Activated B cell treated with CpG ODN at 0.5 μM for 24 hours (primary cell): ENCODE measurements at regions not wholly inside any gene's neighbourhood (a gene's known extent, or its start where the extent isn't known, plus 50 kb on each side); places are given as distances from the start of the nearest gene placed in this dataset.

Source experiments
- ATAC-seq: fragments of 200-7000 bp; cut with Tn5 transposase; one replicate; pipeline ENCODE4 v1.10.0; 2021; ENCODE audit warnings: low read depth, mild to moderate bottlenecking, moderate library complexity
- CTCF ChIA-PET: fragments of 350-600 bp; sonication (Branson Sonifier 250); formaldehyde crosslinking; loops from one replicate; lab custom pipeline; 2021; ENCODE audit warnings: antibody characterized with exemption; lab: Charles Lee
- POLR2A ChIA-PET: fragments of 350-600 bp; sonication (Branson Sonifier 250); formaldehyde crosslinking; loops from one replicate; lab custom pipeline; 2021; ENCODE audit warnings: antibody characterized with exemption; lab: Charles Lee
- DNase-seq: peaks from one replicate; pipeline ENCODE4 v3.0.0; 2022
- H3K27ac Mint-ChIP-seq: one replicate; pipeline ENCODE4 v1.8.0; 2020; ENCODE audit warnings: mixed read lengths
- H3K27me3 Mint-ChIP-seq: one replicate; pipeline ENCODE4 v1.8.0; 2021; ENCODE audit warnings: mixed read lengths
- H3K36me3 Mint-ChIP-seq: one replicate; pipeline ENCODE4 v1.8.0; 2021; ENCODE audit warnings: low read depth, mixed read lengths
- H3K4me1 Mint-ChIP-seq: one replicate; pipeline ENCODE4 v1.8.0; 2021; ENCODE audit warnings: mixed read lengths
- H3K4me3 Mint-ChIP-seq: one replicate; pipeline ENCODE4 v1.8.0; 2020; ENCODE audit warnings: mild to moderate bottlenecking, mixed read lengths
- H3K9me3 Mint-ChIP-seq: one replicate; pipeline ENCODE4 v1.8.0; 2020; ENCODE audit warnings: mixed read lengths
- CTCF ChIP-seq: fragments of 200-600 bp; IDR thresholded peaks from one replicate; pipeline ENCODE4 v1.8.0; 2022; ENCODE audit warnings: antibody characterized with exemption, mild to moderate bottlenecking
- intact Hi-C: fragments of 100-400 bp; cut with micrococcal nuclease; formaldehyde crosslinking; loops from one replicate; pipeline ENCODE4 v1.15.1; 2024

DNA sequence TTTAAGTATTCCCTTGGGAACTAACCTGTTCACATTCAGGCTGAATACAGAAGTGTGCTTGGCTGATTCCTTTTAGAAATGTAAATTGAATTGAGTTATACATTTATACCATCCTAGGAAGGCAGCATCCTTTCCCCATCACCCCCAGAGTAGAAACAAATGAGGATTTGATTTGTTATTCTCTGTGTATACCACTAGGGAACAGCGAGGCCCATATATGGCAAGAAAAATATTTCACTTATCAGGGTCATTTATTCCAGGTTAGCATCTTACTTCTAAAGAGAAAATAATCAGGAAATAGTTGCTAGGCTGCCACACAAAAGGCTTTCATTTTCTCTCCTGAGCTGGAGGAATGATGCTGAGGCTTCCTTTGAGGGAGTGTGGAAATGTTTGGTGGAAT is 516.9 kb downstream of the PIK3C3 start:
- no peak overlapping the region for H3K4me3 Mint-ChIP-seq
- no peaks in the 10 kb centered on the region for H3K36me3 Mint-ChIP-seq
- H3K27me3 Mint-ChIP-seq: no peaks in the 10 kb centered on the region
- ATAC-seq: no peak
- DNase-seq: no peak
- intact Hi-C loops: no loop called here
- CTCF ChIA-PET: no interaction called here
- H3K4me1 Mint-ChIP-seq: no peaks in the 10 kb centered on the region
- POLR2A ChIA-PET: no interaction called here
- TF ChIP-seq CTCF: no peak
- no peaks in the 10 kb centered on the region for H3K9me3 Mint-ChIP-seq
- no peak overlapping the region for H3K27ac Mint-ChIP-seq

DNA sequence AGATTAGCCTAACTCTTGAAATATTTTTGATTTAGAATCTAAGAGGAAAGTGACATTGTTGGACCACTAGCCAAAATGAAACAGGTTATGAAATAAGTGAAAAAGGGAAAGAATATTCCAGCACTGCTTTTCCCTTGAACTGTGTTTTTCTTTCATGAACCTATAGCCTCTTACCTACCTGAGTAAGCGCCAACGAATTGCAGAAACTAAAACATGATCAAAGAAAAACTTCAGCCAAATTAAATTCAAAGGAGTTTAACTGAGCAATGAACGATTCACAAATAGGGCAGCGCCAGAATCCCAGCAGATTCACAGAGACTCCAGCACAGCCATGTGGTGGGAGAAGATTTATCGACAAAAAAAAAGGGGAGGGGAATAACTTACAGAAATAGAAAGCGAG is 518.6 kb downstream of the PIK3C3 start:
- TF ChIP-seq CTCF: no peak
- H3K27ac Mint-ChIP-seq: no peak overlapping the region
- POLR2A ChIA-PET: no interaction called here
- CTCF ChIA-PET: no interaction called here
- no peaks in the 10 kb centered on the region for H3K36me3 Mint-ChIP-seq
- no peak overlapping the region for H3K4me3 Mint-ChIP-seq
- no peaks in the 10 kb centered on the region for H3K9me3 Mint-ChIP-seq
- intact Hi-C loops: no loop called here
- H3K27me3 Mint-ChIP-seq: no peaks in the 10 kb centered on the region
- H3K4me1 Mint-ChIP-seq: no peaks in the 10 kb centered on the region
- DNase-seq: no peak
- ATAC-seq: no peak

DNA sequence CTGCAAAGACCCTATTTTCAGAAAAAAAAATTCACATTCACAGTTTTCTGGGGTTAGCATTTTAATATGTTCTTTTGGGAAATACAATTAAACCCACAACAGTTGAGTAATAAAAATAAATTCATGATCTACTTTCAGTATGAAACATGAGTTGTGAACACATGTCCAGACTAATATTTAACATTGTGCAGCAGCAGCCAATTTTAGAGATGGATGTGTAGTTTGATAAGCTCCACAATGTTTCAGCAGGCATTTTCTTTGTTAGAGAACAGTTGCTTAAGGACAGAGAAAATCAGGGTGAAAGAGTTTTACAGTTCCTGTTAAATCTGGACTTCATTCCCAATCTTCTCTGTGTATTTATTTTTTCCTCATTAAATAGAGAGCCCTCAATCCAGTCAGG is 519.5 kb downstream of the PIK3C3 start:
- ATAC-seq (no peak), DNase-seq (no peak)
- H3K4me1 Mint-ChIP-seq: no peaks in the 10 kb centered on the region
- H3K9me3 Mint-ChIP-seq: no peaks in the 10 kb centered on the region
- POLR2A ChIA-PET: no interaction called here
- intact Hi-C loops: no loop called here
- no peak overlapping the region for H3K27ac Mint-ChIP-seq
- no peak for TF ChIP-seq CTCF
- no peaks in the 10 kb centered on the region for H3K27me3 Mint-ChIP-seq
- H3K4me3 Mint-ChIP-seq: no peak overlapping the region
- no peaks in the 10 kb centered on the region for H3K36me3 Mint-ChIP-seq
- CTCF ChIA-PET: no interaction called here

DNA sequence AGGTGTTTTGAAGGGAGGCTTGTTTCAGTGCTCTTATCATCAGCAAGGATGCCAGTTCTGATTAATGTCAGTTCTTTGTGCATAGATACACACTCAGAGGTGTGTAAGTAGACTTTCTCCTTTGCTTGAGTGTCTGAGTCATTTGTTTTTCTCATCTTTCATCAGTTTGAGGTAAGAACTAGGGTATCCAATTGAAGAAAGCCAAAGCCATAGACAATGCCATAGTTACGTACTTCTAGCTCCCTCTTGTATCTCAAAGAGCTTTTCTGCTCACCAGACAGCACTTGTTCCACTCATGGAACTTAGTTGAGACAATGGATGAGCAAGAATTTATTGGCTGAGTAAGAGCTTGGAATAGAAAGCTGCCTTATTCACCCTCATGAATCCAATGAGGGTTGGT is 520.1 kb downstream of the PIK3C3 start:
- CTCF ChIA-PET: no interaction called here
- intact Hi-C loops: no loop called here
- H3K27me3 Mint-ChIP-seq: no peaks in the 10 kb centered on the region
- H3K36me3 Mint-ChIP-seq: no peaks in the 10 kb centered on the region
- no peak for TF ChIP-seq CTCF
- H3K4me3 Mint-ChIP-seq: no peak overlapping the region
- no peaks in the 10 kb centered on the region for H3K4me1 Mint-ChIP-seq
- H3K9me3 Mint-ChIP-seq: no peaks in the 10 kb centered on the region
- DNase-seq (no peak), ATAC-seq (no peak)
- H3K27ac Mint-ChIP-seq: no peak overlapping the region
- POLR2A ChIA-PET: no interaction called here

- no peak overlapping the region for H3K4me3 Mint-ChIP-seq
- no peaks in the 10 kb centered on the region for H3K27me3 Mint-ChIP-seq
- H3K36me3 Mint-ChIP-seq: no peaks in the 10 kb centered on the region
- H3K9me3 Mint-ChIP-seq: no peaks in the 10 kb centered on the region
- no peak for TF ChIP-seq CTCF
- intact Hi-C loops: no loop called here
- ChIA-PET CTCF (no interaction called here), POLR2A (no interaction called here)
- H3K4me1 Mint-ChIP-seq: no peaks in the 10 kb centered on the region
- no peak overlapping the region for H3K27ac Mint-ChIP-seq
- ATAC-seq: no peak
- DNase-seq: no peak
Observed at GRCh38 chr18:42477267-42477666, 522.2 kb downstream of the PIK3C3 start.
